ENCODE measurements at regions not wholly inside any gene's neighbourhood (a gene's known extent, or its start where the extent isn't known, plus 50 kb on each side); places are given as distances from the start of the nearest gene placed in this dataset.
A peak's percentile ranks its signal among the peaks of the same experiment; 100 is the strongest.

GRCh38 chrX:101999644-102000539 lies 68.1 kb upstream of the ZMAT1 start:
- H3K14ac ChIP-seq (ENCODE audit: low read length) = no peak overlapping the region
- no peaks in the 10 kb centered on the region for H3K9me3 ChIP-seq (replicated peaks in 1 of 2; ENCODE audit: control insufficient read depth in 2 of 2, insufficient read depth in 1 of 2, low read depth in 1 of 2, low read length in 2 of 2)
- no peaks in the 10 kb centered on the region for H3K79me1 ChIP-seq (ENCODE audit: low read depth, low read length)
- no peaks in the 10 kb centered on the region for H3K27me3 ChIP-seq (ENCODE audit: control insufficient read depth in 3 of 3, insufficient read depth in 3 of 3, low read depth in 1 of 3, low read length in 3 of 3)
- H3K4me3 ChIP-seq (ENCODE audit: low read length in 2 of 2) = no peak overlapping the region
- no peak for DNase-seq (ENCODE audit: low spot score)
- H3K23ac ChIP-seq (ENCODE audit: low read depth, low read length, poor library complexity) = peak overlapping the region; percentile 6
- no peak overlapping the region for H3K9ac ChIP-seq (ENCODE audit: low read depth, low read length, poor library complexity)
- no peak overlapping the region for H2BK12ac ChIP-seq (ENCODE audit: low read length)
- H2BK5ac ChIP-seq (ENCODE audit: low read length) = no peak overlapping the region
- no peak overlapping the region for H2BK15ac ChIP-seq (ENCODE audit: low read length)
- H2AK5ac ChIP-seq (ENCODE audit: low read depth, low read length) = no peak overlapping the region
- H3K4me2 ChIP-seq (ENCODE audit: insufficient read depth, low read length, poor library complexity, severe bottlenecking) = no peak overlapping the region
- WGBS, 2 donors (ENCODE audit: extremely low coverage in 2 of 2, insufficient read length in 2 of 2, insufficient replicate concordance in 1 of 2) = no CpG with 5 or more reads among the region's 7 CpGs
- no peaks in the 10 kb centered on the region for H3K4me1 ChIP-seq (ENCODE audit: control insufficient read depth in 2 of 2, insufficient read depth in 1 of 2, low read depth in 1 of 2, low read length in 2 of 2)
- no peak overlapping the region for H2AFZ ChIP-seq (ENCODE audit: low read length)
- H3K27ac ChIP-seq (replicated peaks; ENCODE audit: low read length) = no peak overlapping the region
- H3K18ac ChIP-seq (ENCODE audit: low read length) = no peak overlapping the region
- H3K36me3 ChIP-seq (replicated peaks in 1 of 2; ENCODE audit: control insufficient read depth in 2 of 2, insufficient read depth in 2 of 2, low read length in 2 of 2) = no peaks in the 10 kb centered on the region
- no peak overlapping the region for H2BK120ac ChIP-seq (ENCODE audit: low read depth, low read length)
- H3K4ac ChIP-seq (ENCODE audit: low read length) = no peak overlapping the region
- H4K91ac ChIP-seq (ENCODE audit: low read depth, low read length, poor library complexity) = no peak overlapping the region
- peak overlapping the region; percentile 17 for H4K8ac ChIP-seq (ENCODE audit: low read depth, low read length)

GRCh38 chrX:101993335-101993734 lies 61.5 kb upstream of the ZMAT1 start:
- H2BK5ac ChIP-seq (ENCODE audit: low read length) = no peak overlapping the region
- H2AFZ ChIP-seq (ENCODE audit: low read length) = no peak overlapping the region
- no peak overlapping the region for H3K4me2 ChIP-seq (ENCODE audit: insufficient read depth, low read length, poor library complexity, severe bottlenecking)
- H4K91ac ChIP-seq (ENCODE audit: low read depth, low read length, poor library complexity) = no peak overlapping the region
- no peak overlapping the region for H3K9ac ChIP-seq (ENCODE audit: low read depth, low read length, poor library complexity)
- H2BK15ac ChIP-seq (ENCODE audit: low read length) = no peak overlapping the region
- no peaks in the 10 kb centered on the region for H3K79me1 ChIP-seq (ENCODE audit: low read depth, low read length)
- H3K36me3 ChIP-seq (replicated peaks in 1 of 2; ENCODE audit: control insufficient read depth in 2 of 2, insufficient read depth in 2 of 2, low read length in 2 of 2) = no peaks in the 10 kb centered on the region
- no peak overlapping the region for H3K4ac ChIP-seq (ENCODE audit: low read length)
- no peak overlapping the region for H2BK12ac ChIP-seq (ENCODE audit: low read length)
- no peak overlapping the region for H3K27ac ChIP-seq (replicated peaks; ENCODE audit: low read length)
- no peak overlapping the region for H3K23ac ChIP-seq (ENCODE audit: low read depth, low read length, poor library complexity)
- H2BK120ac ChIP-seq (ENCODE audit: low read depth, low read length) = no peak overlapping the region
- no peak overlapping the region for H3K4me3 ChIP-seq (ENCODE audit: low read length in 2 of 2)
- H3K18ac ChIP-seq (ENCODE audit: low read length) = no peak overlapping the region
- H3K9me3 ChIP-seq (replicated peaks in 1 of 2; ENCODE audit: control insufficient read depth in 2 of 2, insufficient read depth in 1 of 2, low read depth in 1 of 2, low read length in 2 of 2) = no peaks in the 10 kb centered on the region
- no peak for DNase-seq (ENCODE audit: low spot score)
- no peaks in the 10 kb centered on the region for H3K4me1 ChIP-seq (ENCODE audit: control insufficient read depth in 2 of 2, insufficient read depth in 1 of 2, low read depth in 1 of 2, low read length in 2 of 2)
- no CpG with 5 or more reads among the region's 2 CpGs for WGBS, 2 donors (ENCODE audit: extremely low coverage in 2 of 2, insufficient read length in 2 of 2, insufficient replicate concordance in 1 of 2)
- no peak overlapping the region for H3K14ac ChIP-seq (ENCODE audit: low read length)
- H2AK5ac ChIP-seq (ENCODE audit: low read depth, low read length) = no peak overlapping the region
- no peaks in the 10 kb centered on the region for H3K27me3 ChIP-seq (ENCODE audit: control insufficient read depth in 3 of 3, insufficient read depth in 3 of 3, low read depth in 1 of 3, low read length in 3 of 3)
- no peak overlapping the region for H4K8ac ChIP-seq (ENCODE audit: low read depth, low read length)

- H2BK120ac ChIP-seq (ENCODE audit: low read depth, low read length) = no peak overlapping the region
- H3K27me3 ChIP-seq (ENCODE audit: control insufficient read depth in 3 of 3, insufficient read depth in 3 of 3, low read depth in 1 of 3, low read length in 3 of 3) = no peaks in the 10 kb centered on the region
- H2BK15ac ChIP-seq (ENCODE audit: low read length) = no peak overlapping the region
- H2BK12ac ChIP-seq (ENCODE audit: low read length) = no peak overlapping the region
- no peak overlapping the region for H3K4me2 ChIP-seq (ENCODE audit: insufficient read depth, low read length, poor library complexity, severe bottlenecking)
- H3K14ac ChIP-seq (ENCODE audit: low read length) = no peak overlapping the region
- no peak overlapping the region for H2AFZ ChIP-seq (ENCODE audit: low read length)
- H3K18ac ChIP-seq (ENCODE audit: low read length) = no peak overlapping the region
- no peak overlapping the region for H4K8ac ChIP-seq (ENCODE audit: low read depth, low read length)
- H3K4ac ChIP-seq (ENCODE audit: low read length) = no peak overlapping the region
- no peak overlapping the region for H4K91ac ChIP-seq (ENCODE audit: low read depth, low read length, poor library complexity)
- no peak overlapping the region for H3K23ac ChIP-seq (ENCODE audit: low read depth, low read length, poor library complexity)
- WGBS, 2 donors (ENCODE audit: extremely low coverage in 2 of 2, insufficient read length in 2 of 2, insufficient replicate concordance in 1 of 2) = no CpG with 5 or more reads among the region's 2 CpGs
- no peaks in the 10 kb centered on the region for H3K4me1 ChIP-seq (ENCODE audit: control insufficient read depth in 2 of 2, insufficient read depth in 1 of 2, low read depth in 1 of 2, low read length in 2 of 2)
- H3K9me3 ChIP-seq (replicated peaks in 1 of 2; ENCODE audit: control insufficient read depth in 2 of 2, insufficient read depth in 1 of 2, low read depth in 1 of 2, low read length in 2 of 2) = no peaks in the 10 kb centered on the region
- H3K9ac ChIP-seq (ENCODE audit: low read depth, low read length, poor library complexity) = no peak overlapping the region
- no peak for DNase-seq (ENCODE audit: low spot score)
- no peak overlapping the region for H3K4me3 ChIP-seq (ENCODE audit: low read length in 2 of 2)
- H2BK5ac ChIP-seq (ENCODE audit: low read length) = no peak overlapping the region
- H3K79me1 ChIP-seq (ENCODE audit: low read depth, low read length) = no peaks in the 10 kb centered on the region
- no peaks in the 10 kb centered on the region for H3K36me3 ChIP-seq (replicated peaks in 1 of 2; ENCODE audit: control insufficient read depth in 2 of 2, insufficient read depth in 2 of 2, low read length in 2 of 2)
- H3K27ac ChIP-seq (replicated peaks; ENCODE audit: low read length) = no peak overlapping the region
- no peak overlapping the region for H2AK5ac ChIP-seq (ENCODE audit: low read depth, low read length)
These were observed 54.8 kb upstream of the ZMAT1 start for GRCh38 chrX:101986586-101986985.
